Ascending aorta (tissue), 2 donors: ENCODE measurements at regions not wholly inside any gene's neighbourhood (a gene's known extent, or its start where the extent isn't known, plus 50 kb on each side); places are given as distances from the start of the nearest gene placed in this dataset.

Source experiments
- DNase-seq, 2 donors: peaks; one replicate each; pipeline ENCODE4 v3.0.0-alpha.2; 2019; ENCODE audit warnings: low spot score in 2 of 2
- H3K27ac ChIP-seq, 2 donors: fragments of 200-600 bp; sonication (generic); one replicate each; pipeline ENCODE4 v1.5.1; 2016 to 2017; ENCODE audit warnings: mild to moderate bottlenecking in 1 of 2
- H3K27me3 ChIP-seq: fragments of 200-600 bp; sonication (generic); one replicate; pipeline ENCODE4 v1.5.1; 2017
- H3K36me3 ChIP-seq, 2 donors: fragments of 200-600 bp; sonication (generic); one replicate each; pipeline ENCODE4 v1.5.1; 2016
- H3K4me1 ChIP-seq, 2 donors: fragments of 200-600 bp; sonication (generic); one replicate each; pipeline ENCODE4 v1.5.1; 2016 to 2017; ENCODE audit warnings: mild to moderate bottlenecking in 1 of 2
- H3K4me3 ChIP-seq, 2 donors: fragments of 200-600 bp; sonication (generic); one replicate each; pipeline ENCODE4 v1.5.1; 2016 to 2017; ENCODE audit warnings: mild to moderate bottlenecking in 1 of 2
- H3K9me3 ChIP-seq, 2 donors: fragments of 200-600 bp; sonication (generic); one replicate each; pipeline ENCODE4 v1.5.1; 2016
- intact Hi-C: fragments of 100-400 bp; cut with DNase I; formaldehyde crosslinking; loops from one replicate; pipeline ENCODE4 v1.15.1; 2023
- TF ChIP-seq, protein P1 (sequence below), 3 experiments: fragments of 200-600 bp in 2 of 3; fragments of 450-650 bp in 1 of 3; sonication (generic) in 2 of 3; IDR thresholded peaks; one replicate each; pipeline ENCODE4 v1.5.1; 2016 to 2019; ENCODE audit warnings: antibody characterized with exemption in 3 of 3, mild to moderate bottlenecking in 1 of 3, moderate library complexity in 1 of 3

GRCh38 chr4:132275583-132276121, 873.4 kb upstream of the PCDH10 start:
- DNase-seq = no peak
- intact Hi-C loops = no loop called here
- TF ChIP-seq, protein P1, sequence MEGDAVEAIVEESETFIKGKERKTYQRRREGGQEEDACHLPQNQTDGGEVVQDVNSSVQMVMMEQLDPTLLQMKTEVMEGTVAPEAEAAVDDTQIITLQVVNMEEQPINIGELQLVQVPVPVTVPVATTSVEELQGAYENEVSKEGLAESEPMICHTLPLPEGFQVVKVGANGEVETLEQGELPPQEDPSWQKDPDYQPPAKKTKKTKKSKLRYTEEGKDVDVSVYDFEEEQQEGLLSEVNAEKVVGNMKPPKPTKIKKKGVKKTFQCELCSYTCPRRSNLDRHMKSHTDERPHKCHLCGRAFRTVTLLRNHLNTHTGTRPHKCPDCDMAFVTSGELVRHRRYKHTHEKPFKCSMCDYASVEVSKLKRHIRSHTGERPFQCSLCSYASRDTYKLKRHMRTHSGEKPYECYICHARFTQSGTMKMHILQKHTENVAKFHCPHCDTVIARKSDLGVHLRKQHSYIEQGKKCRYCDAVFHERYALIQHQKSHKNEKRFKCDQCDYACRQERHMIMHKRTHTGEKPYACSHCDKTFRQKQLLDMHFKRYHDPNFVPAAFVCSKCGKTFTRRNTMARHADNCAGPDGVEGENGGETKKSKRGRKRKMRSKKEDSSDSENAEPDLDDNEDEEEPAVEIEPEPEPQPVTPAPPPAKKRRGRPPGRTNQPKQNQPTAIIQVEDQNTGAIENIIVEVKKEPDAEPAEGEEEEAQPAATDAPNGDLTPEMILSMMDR (IDR thresholded peaks at IDR 0.05) = no peak
- no peaks in the 10 kb centered on the region for H3K4me1 ChIP-seq
- H3K27me3 ChIP-seq = no peaks in the 10 kb centered on the region
- H3K4me3 ChIP-seq = no peak overlapping the region
- H3K36me3 ChIP-seq = no peaks in the 10 kb centered on the region
- H3K27ac ChIP-seq = no peak overlapping the region
- no peaks in the 10 kb centered on the region for H3K9me3 ChIP-seq

- TF ChIP-seq, protein P1 (IDR thresholded peaks at IDR 0.05) = no peak
- no peaks in the 10 kb centered on the region for H3K27me3 ChIP-seq
- no peaks in the 10 kb centered on the region for H3K36me3 ChIP-seq
- no peaks in the 10 kb centered on the region for H3K4me1 ChIP-seq
- no peak overlapping the region for H3K27ac ChIP-seq
- no peak overlapping the region for H3K4me3 ChIP-seq
- no peak for DNase-seq
- H3K9me3 ChIP-seq = no peaks in the 10 kb centered on the region
- intact Hi-C loops = no loop called here
Observed at GRCh38 chr4:132276185-132276584, 872.9 kb upstream of the PCDH10 start.

DNA sequence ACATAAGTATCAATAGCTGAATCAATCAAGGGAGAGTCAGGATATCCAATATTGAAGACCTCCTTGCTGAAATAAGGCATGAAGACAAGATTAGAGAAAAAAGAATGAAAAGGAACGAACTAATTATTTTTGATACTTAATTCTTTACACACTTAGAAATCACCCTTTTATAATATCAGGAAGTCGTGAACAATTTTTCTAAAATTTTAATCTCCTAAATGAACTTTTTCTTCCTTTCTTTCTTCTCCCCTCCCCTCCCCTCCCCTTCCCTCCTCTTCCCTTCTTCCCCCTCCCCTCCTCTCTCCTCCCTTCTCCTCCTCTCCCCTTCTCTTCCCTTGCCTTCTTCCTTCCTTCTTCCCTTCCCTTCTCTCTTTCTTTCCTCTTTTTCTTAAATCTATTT, 872.1 kb upstream of the PCDH10 start:
- no peak overlapping the region for H3K27ac ChIP-seq
- no peaks in the 10 kb centered on the region for H3K4me1 ChIP-seq
- TF ChIP-seq, protein P1 (IDR thresholded peaks at IDR 0.05) = no peak
- no peaks in the 10 kb centered on the region for H3K36me3 ChIP-seq
- no peak overlapping the region for H3K4me3 ChIP-seq
- no peaks in the 10 kb centered on the region for H3K27me3 ChIP-seq
- intact Hi-C loops = no loop called here
- no peak for DNase-seq
- no peaks in the 10 kb centered on the region for H3K9me3 ChIP-seq

DNA sequence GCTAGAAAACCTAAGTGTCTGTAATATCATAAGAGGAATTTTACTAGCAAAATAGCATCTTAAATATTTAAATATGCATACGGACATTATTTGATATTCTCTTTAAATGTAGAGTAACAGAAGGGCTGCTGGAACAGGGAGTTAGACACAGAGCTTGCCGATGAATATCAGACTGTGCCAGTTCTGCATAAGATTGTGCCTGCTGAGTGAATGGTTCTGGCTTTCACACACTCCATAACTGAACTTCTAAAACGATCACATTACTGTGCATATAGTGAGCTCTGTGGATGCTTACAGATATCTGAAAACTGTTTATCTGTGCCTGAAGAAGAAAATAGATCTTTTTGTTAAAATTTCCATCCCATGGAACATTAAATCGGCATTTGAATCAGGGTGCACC, 867.4 kb upstream of the PCDH10 start:
- no peaks in the 10 kb centered on the region for H3K9me3 ChIP-seq
- H3K4me1 ChIP-seq = no peaks in the 10 kb centered on the region
- intact Hi-C loops = no loop called here
- H3K36me3 ChIP-seq = no peaks in the 10 kb centered on the region
- DNase-seq = no peak
- H3K27me3 ChIP-seq = no peaks in the 10 kb centered on the region
- H3K4me3 ChIP-seq = no peak overlapping the region
- H3K27ac ChIP-seq = no peak overlapping the region
- TF ChIP-seq, protein P1 (IDR thresholded peaks at IDR 0.05) = no peak

DNA sequence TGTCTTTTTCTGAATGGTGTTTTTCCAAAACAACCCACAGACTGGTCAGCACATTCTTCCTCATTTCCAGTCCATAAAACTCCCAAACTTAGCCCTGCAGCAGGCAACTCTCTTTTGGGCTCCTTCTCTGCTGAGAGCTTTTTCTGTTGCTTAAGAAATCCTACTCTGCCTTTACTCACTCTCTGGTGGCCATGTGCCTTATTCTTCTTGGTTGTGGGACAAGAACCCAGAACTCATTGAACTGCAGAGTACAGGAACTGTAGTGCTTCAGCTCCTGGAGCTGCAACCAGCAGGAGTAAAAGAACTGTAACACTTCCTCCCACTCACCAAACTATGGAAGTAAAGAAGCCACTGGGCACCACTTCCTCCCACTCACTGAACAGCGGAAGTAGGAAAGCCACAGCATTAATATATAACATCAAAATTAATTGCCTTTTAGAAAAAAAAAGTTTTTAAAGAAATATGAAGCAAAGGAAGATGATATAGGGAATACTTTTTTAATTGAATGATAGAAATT, 864.1 kb upstream of the PCDH10 start:
- no peaks in the 10 kb centered on the region for H3K4me1 ChIP-seq
- TF ChIP-seq, protein P1 (IDR thresholded peaks at IDR 0.05) = no peak
- no peak overlapping the region for H3K4me3 ChIP-seq
- intact Hi-C loops = no loop called here
- no peak for DNase-seq
- no peaks in the 10 kb centered on the region for H3K27me3 ChIP-seq
- H3K27ac ChIP-seq = no peak overlapping the region
- no peaks in the 10 kb centered on the region for H3K36me3 ChIP-seq
- H3K9me3 ChIP-seq = no peaks in the 10 kb centered on the region

DNA sequence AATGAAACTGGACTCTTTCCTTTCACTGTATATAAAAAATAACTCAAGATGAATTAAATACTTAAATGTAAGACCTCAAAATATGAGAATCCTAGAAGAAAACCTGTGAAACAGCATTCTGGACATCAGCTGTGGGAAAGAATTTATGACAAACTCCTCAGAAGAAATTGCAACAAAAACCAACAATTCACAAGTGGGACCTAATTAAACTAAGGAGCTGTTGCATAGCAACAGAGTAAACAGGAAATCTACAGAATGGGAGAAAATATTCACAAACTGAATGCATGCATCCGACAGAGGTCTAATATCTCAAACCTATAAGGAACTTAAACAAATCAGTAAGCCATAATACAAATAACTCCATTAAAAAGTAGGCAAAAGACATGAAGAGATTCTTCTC, 851.7 kb upstream of the PCDH10 start:
- no peak overlapping the region for H3K4me3 ChIP-seq
- H3K4me1 ChIP-seq = no peaks in the 10 kb centered on the region
- H3K9me3 ChIP-seq = no peaks in the 10 kb centered on the region
- intact Hi-C loops = no loop called here
- TF ChIP-seq, protein P1 (IDR thresholded peaks at IDR 0.05) = no peak
- no peak for DNase-seq
- H3K27me3 ChIP-seq = no peaks in the 10 kb centered on the region
- H3K36me3 ChIP-seq = no peaks in the 10 kb centered on the region
- no peak overlapping the region for H3K27ac ChIP-seq
